Fibroblast of the aortic adventitia (primary cell): ENCODE measurements at regions not wholly inside any gene's neighbourhood (a gene's known extent, or its start where the extent isn't known, plus 50 kb on each side); places are given as distances from the start of the nearest gene placed in this dataset.
A peak's percentile ranks its signal among the peaks of the same experiment; 100 is the strongest.

Source experiments
- DNase-seq: peaks from one replicate; pipeline ENCODE4 v3.0.0-alpha.2; 2010; ENCODE audit warnings: low read depth
- H3K4me3 ChIP-seq: 2 replicates; pipeline ENCODE4 v1.5.1; 2011; ENCODE audit warnings: low read depth, mild to moderate bottlenecking, control low read depth, low read length, moderate library complexity
- TF ChIP-seq, protein P1 (sequence below): IDR thresholded peaks from 2 replicates; pipeline ENCODE4 v1.5.1; 2011; ENCODE audit warnings: mild to moderate bottlenecking, low read length, control low read depth, inconsistent platforms; ENCODE audit not compliant: insufficient read depth

DNA sequence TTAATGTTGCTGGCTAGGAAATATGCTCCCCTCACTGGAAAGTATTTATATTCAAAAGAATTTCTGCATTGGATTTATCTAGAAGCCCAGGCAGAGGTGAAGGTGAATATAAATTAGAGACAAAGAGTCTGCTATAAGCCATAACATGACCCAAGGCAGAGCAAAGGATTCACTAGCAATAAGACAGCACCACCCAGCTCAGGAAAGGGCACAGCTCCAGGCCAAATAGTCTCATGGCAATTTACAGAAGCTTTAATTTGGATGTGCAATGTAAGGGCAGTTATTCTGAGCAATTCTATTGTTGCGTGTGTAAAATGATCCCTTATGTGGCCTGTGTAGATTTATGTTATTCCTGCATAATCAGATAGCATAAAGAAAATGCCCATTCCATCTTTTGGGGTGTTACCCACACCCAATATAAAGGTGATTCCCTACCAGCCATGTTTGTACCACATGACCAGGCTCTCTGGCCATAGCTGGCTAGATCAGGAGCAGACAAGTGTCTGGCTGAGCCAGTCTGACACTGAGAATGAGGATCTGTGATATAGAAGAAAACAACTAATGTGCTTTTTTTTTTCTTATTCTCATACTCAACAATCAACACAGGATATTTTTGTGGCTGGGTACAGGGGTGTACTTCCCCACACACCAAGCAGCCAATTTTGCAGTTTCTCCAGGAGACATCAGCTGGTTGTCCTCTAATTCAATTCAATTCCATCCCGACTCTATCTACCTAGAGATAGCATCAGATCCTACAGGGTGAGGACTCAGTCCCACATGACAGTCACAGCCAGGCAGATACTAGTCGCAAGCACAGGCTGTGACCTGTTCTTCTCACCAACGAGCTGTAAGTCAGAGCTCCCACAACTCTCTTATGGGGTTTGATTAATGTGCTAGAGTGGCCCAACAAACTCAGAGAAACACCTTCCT is 181.4 kb downstream of the KCTD15 start:
- TF ChIP-seq, protein P1, sequence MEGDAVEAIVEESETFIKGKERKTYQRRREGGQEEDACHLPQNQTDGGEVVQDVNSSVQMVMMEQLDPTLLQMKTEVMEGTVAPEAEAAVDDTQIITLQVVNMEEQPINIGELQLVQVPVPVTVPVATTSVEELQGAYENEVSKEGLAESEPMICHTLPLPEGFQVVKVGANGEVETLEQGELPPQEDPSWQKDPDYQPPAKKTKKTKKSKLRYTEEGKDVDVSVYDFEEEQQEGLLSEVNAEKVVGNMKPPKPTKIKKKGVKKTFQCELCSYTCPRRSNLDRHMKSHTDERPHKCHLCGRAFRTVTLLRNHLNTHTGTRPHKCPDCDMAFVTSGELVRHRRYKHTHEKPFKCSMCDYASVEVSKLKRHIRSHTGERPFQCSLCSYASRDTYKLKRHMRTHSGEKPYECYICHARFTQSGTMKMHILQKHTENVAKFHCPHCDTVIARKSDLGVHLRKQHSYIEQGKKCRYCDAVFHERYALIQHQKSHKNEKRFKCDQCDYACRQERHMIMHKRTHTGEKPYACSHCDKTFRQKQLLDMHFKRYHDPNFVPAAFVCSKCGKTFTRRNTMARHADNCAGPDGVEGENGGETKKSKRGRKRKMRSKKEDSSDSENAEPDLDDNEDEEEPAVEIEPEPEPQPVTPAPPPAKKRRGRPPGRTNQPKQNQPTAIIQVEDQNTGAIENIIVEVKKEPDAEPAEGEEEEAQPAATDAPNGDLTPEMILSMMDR = no peak
- no peak for DNase-seq
- no peak overlapping the region for H3K4me3 ChIP-seq

DNA sequence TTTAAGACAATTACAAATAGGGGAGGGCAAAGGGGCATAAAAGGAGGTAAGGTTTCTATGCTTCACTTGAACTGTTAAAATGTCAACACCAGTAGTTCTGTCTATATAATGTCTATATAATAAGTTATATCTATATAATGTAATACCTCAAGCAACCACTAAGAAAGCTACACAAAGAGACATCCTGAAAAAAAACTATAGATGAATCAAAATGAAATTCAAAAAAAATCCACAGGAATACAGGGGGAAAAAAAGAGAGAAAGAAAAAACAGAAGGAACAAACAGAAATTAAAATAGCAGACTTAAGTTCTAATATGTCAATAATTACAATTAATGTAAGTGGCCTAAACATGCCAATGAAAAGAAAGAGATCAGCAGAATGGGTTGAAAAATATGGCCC is 186.0 kb downstream of the KCTD15 start:
- TF ChIP-seq, protein P1 = no peak

DNA sequence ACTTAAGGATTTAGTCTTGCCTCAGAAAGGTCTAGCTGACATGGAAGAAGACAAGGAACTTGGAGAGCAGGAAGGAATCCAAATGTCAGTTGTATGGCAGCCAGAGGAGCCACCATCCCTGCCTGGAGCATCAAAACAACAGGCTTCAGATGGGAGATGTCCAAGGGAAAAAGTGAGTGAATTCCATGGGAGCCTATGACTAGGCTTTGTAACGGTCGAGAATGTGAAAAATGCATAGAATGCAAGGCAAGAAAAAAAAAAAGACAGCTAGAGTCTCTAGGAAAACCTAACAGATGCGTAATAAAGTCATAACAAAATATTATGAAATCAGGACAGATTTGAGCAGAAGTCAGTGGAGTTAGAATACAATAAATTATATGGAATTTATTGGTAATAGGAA is 183.7 kb upstream of the LSM14A start:
- TF ChIP-seq, protein P1 = no peak
- H3K4me3 ChIP-seq = no peak overlapping the region
- DNase-seq = peak; percentile 2

More for the DNA sequence above, 186.0 kb downstream of the KCTD15 start:
- no peak for DNase-seq
- H3K4me3 ChIP-seq = no peak overlapping the region

DNA sequence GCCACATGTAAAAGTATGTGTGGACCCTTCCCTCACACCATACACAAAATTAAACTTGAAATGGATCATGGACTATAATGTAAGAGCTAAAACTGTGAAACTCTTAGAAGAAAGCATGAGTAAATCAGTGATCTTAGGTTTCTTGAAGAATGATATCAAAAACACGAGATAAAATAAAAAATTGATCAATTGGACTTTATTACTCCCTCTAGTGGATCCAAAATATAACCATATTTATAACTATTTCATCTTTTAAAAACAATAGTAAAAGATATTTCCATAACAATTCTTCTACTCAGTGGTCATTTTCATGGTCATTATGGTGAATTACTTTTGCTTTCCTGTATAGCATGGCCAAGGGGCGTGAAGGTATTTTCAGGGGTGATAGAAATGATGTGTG is 174.6 kb upstream of the LSM14A start:
- no peak overlapping the region for H3K4me3 ChIP-seq
- DNase-seq = peak; percentile 3
- TF ChIP-seq, protein P1 = peak; percentile 10

DNA sequence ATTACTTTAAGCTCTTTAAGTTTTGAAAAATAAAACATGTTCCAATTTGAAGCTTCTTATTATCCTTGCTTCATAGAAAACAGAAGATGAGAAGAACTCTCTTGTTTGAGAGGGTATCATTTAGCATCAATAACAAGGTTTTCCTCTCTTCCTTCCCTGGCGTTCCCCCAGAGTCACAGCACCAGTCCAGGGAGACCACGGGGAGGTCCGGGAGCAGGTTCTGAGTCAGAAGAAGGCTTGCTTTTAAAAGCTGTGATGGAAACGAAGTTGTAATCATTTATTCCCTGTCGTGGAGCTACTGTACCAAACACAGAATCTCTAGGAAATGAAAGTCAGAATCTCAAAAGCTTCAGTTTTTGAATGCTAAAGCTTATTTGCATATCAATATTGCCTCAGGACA is 174.0 kb upstream of the LSM14A start:
- TF ChIP-seq, protein P1 = no peak
- no peak for DNase-seq
- no peak overlapping the region for H3K4me3 ChIP-seq

DNA sequence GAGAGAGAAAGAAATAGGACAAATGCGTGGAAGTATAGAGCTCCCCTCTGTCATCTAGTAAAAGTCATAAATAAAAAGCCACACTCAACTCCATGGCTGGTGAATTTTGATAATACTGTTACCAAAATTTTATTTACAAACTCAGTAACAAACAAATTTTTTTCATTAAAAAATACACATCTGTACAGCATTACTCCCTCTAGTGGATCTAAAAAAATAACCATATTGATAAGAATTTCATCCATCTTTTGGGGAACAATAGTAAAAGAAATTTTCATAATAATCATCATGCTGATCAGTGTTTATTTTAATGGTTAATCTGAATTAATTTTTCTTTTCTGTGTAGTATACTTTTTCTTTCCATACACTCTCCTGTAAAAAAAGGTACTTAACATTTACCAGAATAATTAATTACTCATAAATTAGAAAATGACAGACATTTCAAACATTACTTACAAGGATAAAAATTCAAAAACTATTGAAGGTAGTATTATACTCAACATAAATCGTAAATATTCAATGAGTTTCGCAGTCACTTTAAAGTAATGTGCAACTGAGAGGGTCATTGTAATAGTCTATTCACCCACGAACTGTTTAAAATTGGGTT is 173.5 kb upstream of the LSM14A start:
- peak; percentile 23 for DNase-seq
- H3K4me3 ChIP-seq = no peak overlapping the region
- TF ChIP-seq, protein P1 = peak; percentile 31
